ENCODE measurements at regions not wholly inside any gene's neighbourhood (a gene's known extent, or its start where the extent isn't known, plus 50 kb on each side); places are given as distances from the start of the nearest gene placed in this dataset.

- TF ChIP-seq CTCF (IDR thresholded peaks at IDR 0.05; ENCODE audit: control extremely low read depth, extremely low read depth, low read depth, missing control alignments), result no peak
- CTCF ChIA-PET, result interaction anchor here (1.8 kb wide), 1 partner anchor 10 kb away, joined by 6 read pairs; no protein-coding TSS in a partner anchor
- POLR2A ChIA-PET, result no interaction called here
- no peak for DNase-seq (ENCODE audit: extremely low spot score)
Measured at GRCh38 chr1:170789063-170789462, 125.1 kb downstream of the PRRX1 start.

DNA sequence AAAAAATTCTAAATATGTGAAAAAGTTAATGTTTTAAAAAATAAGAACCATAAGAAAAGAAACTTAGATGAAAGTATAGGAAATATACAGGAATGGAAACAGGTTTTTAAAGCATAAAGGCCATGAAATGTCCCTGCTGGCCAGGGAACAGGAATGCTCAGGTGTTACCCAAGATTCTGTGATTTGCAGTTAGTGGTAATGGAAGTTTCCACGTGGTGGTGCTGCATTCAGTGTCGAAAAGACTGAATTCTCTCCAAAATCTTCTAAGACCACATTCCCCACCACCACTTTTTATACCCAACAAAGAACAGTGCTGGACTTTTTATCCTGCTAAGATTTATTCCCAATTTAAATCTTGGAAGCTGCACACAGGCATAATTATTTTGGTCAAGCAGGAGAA is 126.2 kb downstream of the PRRX1 start:
- POLR2A ChIA-PET, result no interaction called here
- no peak for DNase-seq (ENCODE audit: extremely low spot score)
- CTCF ChIA-PET, result interaction anchor here (1.5 kb wide), 1 partner anchor 8 kb away, joined by 4 read pairs; no protein-coding TSS in a partner anchor

GRCh38 chr1:170790651-170791071 is 126.7 kb downstream of the PRRX1 start:
- ChIA-PET POLR2A (no interaction called here), CTCF (interaction anchor here (1.2 to 1.5 kb wide), 2 partner anchors 9 to 13 kb away, joined by 4 read pairs; no protein-coding TSS in a partner anchor)
- TF ChIP-seq CTCF (IDR thresholded peaks at IDR 0.05; ENCODE audit: control extremely low read depth, extremely low read depth, low read depth, missing control alignments), result no peak
- DNase-seq (ENCODE audit: extremely low spot score), result no peak

More for the DNA sequence above, 126.2 kb downstream of the PRRX1 start:
- TF ChIP-seq CTCF (IDR thresholded peaks at IDR 0.05; ENCODE audit: control extremely low read depth, extremely low read depth, low read depth, missing control alignments), result no peak

- CTCF ChIA-PET, result no interaction called here
- POLR2A ChIA-PET, result no interaction called here
- no peak for TF ChIP-seq CTCF (IDR thresholded peaks at IDR 0.05; ENCODE audit: control extremely low read depth, extremely low read depth, low read depth, missing control alignments)
- no peak for DNase-seq (ENCODE audit: extremely low spot score)
Measured at GRCh38 chr1:170791941-170792340, 128.0 kb downstream of the PRRX1 start.

DNA sequence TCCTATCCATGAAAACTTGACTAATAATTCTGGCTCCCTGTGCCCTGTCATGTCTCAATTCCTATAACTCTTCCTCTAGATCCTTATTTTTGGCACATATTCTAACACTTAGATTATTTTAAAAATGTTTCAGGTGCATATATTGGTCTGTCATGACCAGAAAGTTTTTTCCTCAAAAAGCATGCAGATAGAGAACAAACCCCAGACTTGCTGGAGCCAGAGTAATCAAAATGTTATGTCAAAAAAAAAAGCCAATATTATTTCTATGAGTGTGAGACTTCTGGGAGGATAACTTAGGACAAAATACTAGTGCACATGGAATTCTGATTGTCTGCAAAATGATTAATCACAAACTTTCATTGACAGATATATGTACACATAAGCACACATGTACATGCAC is 135.1 kb upstream of the MROH9 start:
- no peak for DNase-seq (ENCODE audit: extremely low spot score)
- ChIA-PET CTCF (no interaction called here), POLR2A (no interaction called here)
- TF ChIP-seq CTCF (IDR thresholded peaks at IDR 0.05; ENCODE audit: control extremely low read depth, extremely low read depth, low read depth, missing control alignments), result no peak

GRCh38 chr1:170800812-170801211 is 134.5 kb upstream of the MROH9 start:
- DNase-seq (ENCODE audit: extremely low spot score), result no peak
- no peak for TF ChIP-seq CTCF (IDR thresholded peaks at IDR 0.05; ENCODE audit: control extremely low read depth, extremely low read depth, low read depth, missing control alignments)
- POLR2A ChIA-PET, result no interaction called here
- CTCF ChIA-PET, result no interaction called here

DNA sequence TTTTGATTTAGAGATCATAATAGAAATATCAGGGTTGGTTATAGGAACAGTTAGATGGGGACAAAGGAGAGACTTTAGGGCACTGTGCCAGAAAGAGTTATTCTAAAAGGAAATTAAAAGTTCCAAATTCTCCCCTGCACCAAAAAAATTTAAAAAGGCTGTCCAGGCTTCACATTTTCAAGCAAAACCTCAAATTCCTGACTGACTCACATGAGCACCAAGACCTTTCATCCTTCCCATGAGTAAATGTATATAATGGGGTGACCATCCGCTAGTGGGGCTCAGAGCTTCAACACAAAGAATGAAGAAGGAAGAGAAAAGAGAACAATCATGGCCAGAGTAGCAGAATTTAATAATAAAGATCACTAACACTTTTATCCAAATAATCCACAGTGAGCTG is 131.6 kb upstream of the MROH9 start:
- POLR2A ChIA-PET, result no interaction called here
- DNase-seq (ENCODE audit: extremely low spot score), result no peak
- TF ChIP-seq CTCF (IDR thresholded peaks at IDR 0.05; ENCODE audit: control extremely low read depth, extremely low read depth, low read depth, missing control alignments), result no peak
- CTCF ChIA-PET, result no interaction called here

All from GM10248 (cell line).